Spleen (tissue), 11 donors: ENCODE measurements at regions not wholly inside any gene's neighbourhood (a gene's known extent, or its start where the extent isn't known, plus 50 kb on each side); places are given as distances from the start of the nearest gene placed in this dataset.

ENCODE experiments used
- DNase-seq: peaks from one replicate; pipeline ENCODE4 v3.0.0-alpha.2; 2020
- H3K27ac ChIP-seq, 8 donors: fragments of 200-600 bp; sonication (generic) in 7 of 8; 1 replicate in 4 of 8; 2 replicates in 4 of 8; pipeline versions ENCODE4 v1.5.0 to v1.8.0; 2016 to 2021; ENCODE audit warnings: inconsistent platforms in 4 of 8, mild to moderate bottlenecking in 4 of 8, moderate library complexity in 1 of 8
- H3K27me3 ChIP-seq, 7 donors: fragments of 200-600 bp; sonication (generic) in 6 of 7; replicated peaks in 1 of 7; 1 replicate in 4 of 7; 2 replicates in 3 of 7; pipeline versions ENCODE4 v1.5.0 to v1.8.0; 2016 to 2021; ENCODE audit warnings: inconsistent platforms in 3 of 7, mild to moderate bottlenecking in 1 of 7
- H3K36me3 ChIP-seq, 6 donors: fragments of 200-600 bp; sonication (generic) in 5 of 6; 1 replicate in 4 of 6; 2 replicates in 2 of 6; pipeline versions ENCODE4 v1.5.0 to v1.8.0; 2016 to 2021; ENCODE audit warnings: inconsistent platforms in 2 of 6
- H3K4me1 ChIP-seq, 6 donors: fragments of 200-600 bp; sonication (generic) in 5 of 6; 1 replicate in 3 of 6; 2 replicates in 3 of 6; pipeline versions ENCODE4 v1.5.0 to v1.8.0; 2016 to 2021; ENCODE audit warnings: inconsistent platforms in 3 of 6
- H3K4me3 ChIP-seq, 8 donors: fragments of 200-600 bp; sonication (generic) in 7 of 8; 1 replicate in 4 of 8; 2 replicates in 4 of 8; pipeline versions ENCODE4 v1.5.0 to v1.8.0; 2016 to 2021; ENCODE audit warnings: inconsistent platforms in 4 of 8, mild to moderate bottlenecking in 4 of 8, moderate library complexity in 2 of 8
- H3K9me3 ChIP-seq, 8 donors: fragments of 200-600 bp; sonication (generic) in 7 of 8; 1 replicate in 4 of 8; 2 replicates in 4 of 8; pipeline versions ENCODE4 v1.5.0 to v1.8.0; 2016 to 2021; ENCODE audit warnings: inconsistent platforms in 4 of 8
- POLR2A ChIP-seq, 3 donors: fragments of 450-650 bp; IDR thresholded peaks; one replicate each; pipeline ENCODE4 v1.5.1; 2017; ENCODE audit warnings: antibody characterized with exemption in 3 of 3, mild to moderate bottlenecking in 1 of 3
- POLR2AphosphoS5 ChIP-seq, 3 donors: sonication (generic); formaldehyde crosslinking; IDR thresholded peaks; one replicate each; pipeline ENCODE4 v1.5.1; 2017; ENCODE audit warnings: antibody characterized with exemption in 3 of 3
- WGBS, 5 donors: extraction: QIAGEN DNeasy Blood & Tissue Kit in 3 of 5; methylation state at CpG; one replicate each; pipeline versions ENCODE4 v1.1.5 to v1.1.7; 2013 to 2018; 5-methylcytosine and 5-hydroxymethylcytosine counted together
- intact Hi-C: fragments of 100-400 bp; cut with DNase I; formaldehyde crosslinking; loops from one replicate; pipeline ENCODE4 v1.15.0; 2023; ENCODE audit warnings: low total_unique reads
- TF ChIP-seq, protein P1 (sequence below), 11 experiments: fragments of 200-600 bp in 7 of 11; fragments of 450-650 bp in 4 of 11; sonication (generic) in 4 of 11; IDR thresholded peaks in 8 of 11; conservative IDR thresholded peaks in 3 of 11; 1 replicate in 7 of 11; 2 replicates in 4 of 11; pipeline versions ENCODE4 v1.4.0 to v1.8.0; 2016 to 2021; ENCODE audit warnings: antibody characterized with exemption in 11 of 11, inconsistent platforms in 4 of 11, mild to moderate bottlenecking in 1 of 11
- donor health status: healthy with polysubstance abuse.
- donor health status: DM: no; HTN: no; CAD: no; lungs with moderate emphysema.
- donor health status: DM: no; HTN: no; CAD: no.
- donor health status: Bipolar disorder and iron deficiency.
- donor health status: healthy.
- donor health status: DM: no; HTN: no; CAD: no.
- donor health status: DM: yes; HTN: yes; CAD: no.

DNA sequence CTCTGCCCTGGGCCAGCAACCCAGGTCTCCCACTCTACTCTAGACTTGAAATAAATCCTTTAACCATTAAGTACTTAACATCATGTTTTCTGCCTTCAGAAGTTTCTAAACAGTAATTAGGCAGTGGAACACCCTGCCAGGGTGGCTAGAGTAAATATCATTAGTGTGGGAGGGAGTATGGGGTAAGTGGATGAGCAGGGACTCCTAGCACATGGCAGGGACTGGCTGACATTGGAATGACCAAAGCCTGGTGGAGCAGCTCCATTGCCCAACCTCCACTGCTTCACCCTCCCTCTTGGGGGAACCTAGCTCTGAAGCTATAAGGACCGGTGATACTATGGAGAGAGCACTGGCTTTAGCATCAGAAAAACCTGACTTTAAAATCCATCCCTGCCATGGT is 167.1 kb downstream of the MAFB start:
- 88 to 100% (median 89%) methylated on average over 1 of the region's 1 CpG for WGBS, 5 donors
- H3K4me1 ChIP-seq, result peaks cover 0 to 5% (median 0%) of the 10 kb centered on the region in 6 donors
- no peak overlapping the region for H3K4me3 ChIP-seq
- H3K27ac ChIP-seq, result no peak overlapping the region
- no peaks in the 10 kb centered on the region for H3K36me3 ChIP-seq
- H3K9me3 ChIP-seq, result peaks cover 0 to 13% (median 7%) of the 10 kb centered on the region in 8 donors
- TF ChIP-seq, protein P1, sequence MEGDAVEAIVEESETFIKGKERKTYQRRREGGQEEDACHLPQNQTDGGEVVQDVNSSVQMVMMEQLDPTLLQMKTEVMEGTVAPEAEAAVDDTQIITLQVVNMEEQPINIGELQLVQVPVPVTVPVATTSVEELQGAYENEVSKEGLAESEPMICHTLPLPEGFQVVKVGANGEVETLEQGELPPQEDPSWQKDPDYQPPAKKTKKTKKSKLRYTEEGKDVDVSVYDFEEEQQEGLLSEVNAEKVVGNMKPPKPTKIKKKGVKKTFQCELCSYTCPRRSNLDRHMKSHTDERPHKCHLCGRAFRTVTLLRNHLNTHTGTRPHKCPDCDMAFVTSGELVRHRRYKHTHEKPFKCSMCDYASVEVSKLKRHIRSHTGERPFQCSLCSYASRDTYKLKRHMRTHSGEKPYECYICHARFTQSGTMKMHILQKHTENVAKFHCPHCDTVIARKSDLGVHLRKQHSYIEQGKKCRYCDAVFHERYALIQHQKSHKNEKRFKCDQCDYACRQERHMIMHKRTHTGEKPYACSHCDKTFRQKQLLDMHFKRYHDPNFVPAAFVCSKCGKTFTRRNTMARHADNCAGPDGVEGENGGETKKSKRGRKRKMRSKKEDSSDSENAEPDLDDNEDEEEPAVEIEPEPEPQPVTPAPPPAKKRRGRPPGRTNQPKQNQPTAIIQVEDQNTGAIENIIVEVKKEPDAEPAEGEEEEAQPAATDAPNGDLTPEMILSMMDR (IDR thresholded peaks at IDR 0.05 in 8 of 11, conservative IDR thresholded peaks at IDR 0.05 in 3 of 11), result no peak
- TF ChIP-seq POLR2AphosphoS5 (IDR thresholded peaks at IDR 0.05) (no peak), POLR2A (IDR thresholded peaks at IDR 0.05) (no peak)
- peaks cover 0 to 4% (median 0%) of the 10 kb centered on the region in 7 donors for H3K27me3 ChIP-seq
- intact Hi-C loops, result no loop called here
- DNase-seq, result no peak

DNA sequence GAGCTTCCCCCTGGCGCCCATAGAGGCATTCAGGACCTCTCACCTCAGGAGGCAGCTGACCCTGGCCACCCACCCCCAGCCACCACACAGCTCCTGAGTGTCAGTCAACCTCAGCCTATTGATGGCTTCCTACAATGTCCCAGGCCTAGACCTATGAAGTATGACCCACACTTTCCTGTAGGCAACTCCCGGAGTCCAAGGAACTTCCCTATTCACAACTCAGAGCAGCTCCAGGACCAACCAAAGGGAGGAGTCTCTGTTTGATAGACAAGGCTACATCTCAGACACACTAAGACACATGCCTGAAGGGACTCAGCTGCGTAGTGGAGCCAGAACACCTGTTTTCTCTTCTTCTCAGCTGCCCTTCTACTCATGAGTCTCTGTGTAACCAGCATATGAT is 169.1 kb downstream of the MAFB start:
- peaks cover 0 to 13% (median 7%) of the 10 kb centered on the region in 8 donors for H3K9me3 ChIP-seq
- H3K36me3 ChIP-seq, result no peaks in the 10 kb centered on the region
- peaks cover 0 to 4% (median 0%) of the 10 kb centered on the region in 7 donors for H3K27me3 ChIP-seq
- TF ChIP-seq POLR2AphosphoS5 (IDR thresholded peaks at IDR 0.05) (no peak), POLR2A (IDR thresholded peaks at IDR 0.05) (no peak)
- TF ChIP-seq, protein P1 (IDR thresholded peaks at IDR 0.05 in 8 of 11, conservative IDR thresholded peaks at IDR 0.05 in 3 of 11), result no peak
- WGBS, 5 donors, result 63 to 80% (median 63%) methylated on average over 3 of the region's 3 CpGs
- H3K4me3 ChIP-seq, result no peak overlapping the region
- no peak overlapping the region for H3K27ac ChIP-seq
- DNase-seq, result no peak
- H3K4me1 ChIP-seq, result peaks cover 0 to 5% (median 0%) of the 10 kb centered on the region in 6 donors
- intact Hi-C loops, result no loop called here

DNA sequence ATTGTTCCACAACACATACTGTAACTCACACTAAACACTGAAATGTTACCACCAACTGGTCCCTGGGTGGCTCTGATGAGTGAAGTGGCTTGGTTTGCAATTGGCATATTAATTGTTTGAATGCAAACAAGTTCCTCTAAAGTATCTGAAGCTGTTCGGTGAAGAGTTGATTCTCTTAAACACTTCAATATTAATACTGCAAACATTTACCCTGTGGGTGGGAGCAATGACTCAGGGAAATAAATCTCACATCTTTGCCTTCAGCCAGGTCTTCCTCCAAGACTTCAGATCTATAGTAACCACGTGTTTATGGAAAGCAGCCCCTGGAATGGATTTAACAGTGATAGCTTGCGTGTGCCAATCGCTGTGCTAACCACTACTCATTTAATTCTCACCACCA is 176.0 kb downstream of the MAFB start:
- Histone ChIP-seq H3K36me3 (no peaks in the 10 kb centered on the region), H3K27me3 (no peaks in the 10 kb centered on the region), H3K27ac (no peak overlapping the region), H3K9me3 (no peaks in the 10 kb centered on the region), H3K4me1 (peaks cover 0 to 12% (median 2%) of the 10 kb centered on the region in 6 donors), H3K4me3 (no peak overlapping the region)
- 70 to 80% (median 75%) methylated on average over 4 of the region's 4 CpGs for WGBS, 5 donors
- intact Hi-C loops, result no loop called here
- no peak for DNase-seq
- TF ChIP-seq POLR2AphosphoS5 (IDR thresholded peaks at IDR 0.05) (no peak), POLR2A (IDR thresholded peaks at IDR 0.05) (no peak)
- TF ChIP-seq, protein P1 (IDR thresholded peaks at IDR 0.05 in 8 of 11, conservative IDR thresholded peaks at IDR 0.05 in 3 of 11), result no peak

DNA sequence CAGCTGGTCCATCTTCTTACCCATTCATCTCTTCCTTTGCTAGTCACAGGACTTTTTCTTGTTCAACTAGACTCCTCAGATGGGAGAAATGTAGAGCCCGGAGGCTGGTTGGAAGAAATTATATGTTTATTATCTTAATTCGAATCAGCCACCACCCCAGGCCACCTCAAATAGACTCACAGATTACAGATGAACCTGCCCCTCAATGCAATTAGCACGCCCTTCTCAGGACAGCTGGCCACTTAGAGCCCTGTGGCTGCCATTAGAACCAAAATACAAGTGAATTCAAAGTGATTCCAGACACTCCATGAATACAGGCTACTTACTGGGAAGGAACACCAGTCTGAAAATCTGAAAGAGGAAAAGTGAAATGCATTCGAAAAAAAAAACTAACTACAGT is 176.4 kb downstream of the MAFB start:
- no peaks in the 10 kb centered on the region for H3K36me3 ChIP-seq
- peaks cover 0 to 14% (median 3%) of the 10 kb centered on the region in 6 donors for H3K4me1 ChIP-seq
- H3K27ac ChIP-seq, result no peak overlapping the region
- WGBS, 5 donors, result 85 to 88% (median 86%) methylated on average over 4 of the region's 4 CpGs
- DNase-seq, result no peak
- intact Hi-C loops, result no loop called here
- no peak for TF ChIP-seq POLR2A (IDR thresholded peaks at IDR 0.05)
- no peak for TF ChIP-seq POLR2AphosphoS5 (IDR thresholded peaks at IDR 0.05)
- TF ChIP-seq, protein P1 (IDR thresholded peaks at IDR 0.05 in 8 of 11, conservative IDR thresholded peaks at IDR 0.05 in 3 of 11), result no peak
- no peaks in the 10 kb centered on the region for H3K9me3 ChIP-seq
- no peak overlapping the region for H3K4me3 ChIP-seq
- H3K27me3 ChIP-seq, result no peaks in the 10 kb centered on the region
